Lower leg skin (tissue), 4 donors: ENCODE measurements at regions not wholly inside any gene's neighbourhood (a gene's known extent, or its start where the extent isn't known, plus 50 kb on each side); places are given as distances from the start of the nearest gene placed in this dataset.

Source experiments
- DNase-seq, 2 donors: peaks; one replicate each; pipeline ENCODE4 v3.0.0-alpha.2; 2019; ENCODE audit warnings: low spot score in 2 of 2
- H3K4me3 ChIP-seq: fragments of 200-600 bp; sonication (generic); 2 replicates; pipeline ENCODE4 v1.5.1; 2017; ENCODE audit warnings: mild to moderate bottlenecking, low read depth; ENCODE audit not compliant: poor library complexity, severe bottlenecking
- POLR2A ChIP-seq, 2 donors: fragments of 450-650 bp; IDR thresholded peaks; one replicate each; pipeline ENCODE4 v1.6.1; 2016 to 2017; ENCODE audit warnings: antibody characterized with exemption in 2 of 2, mild to moderate bottlenecking in 1 of 2, moderate library complexity in 1 of 2
- WGBS, 2 donors: methylation state at CpG; one replicate each; pipeline ENCODE4 v1.1.5; 2018; 5-methylcytosine and 5-hydroxymethylcytosine counted together
- intact Hi-C: fragments of 100-400 bp; cut with DNase I; formaldehyde crosslinking; loops from one replicate; pipeline ENCODE4 v1.15.0; 2023; ENCODE audit warnings: low total_unique reads
- TF ChIP-seq, protein P1 (sequence below), 3 donors: fragments of 450-650 bp; IDR thresholded peaks; one replicate each; pipeline ENCODE4 v1.5.1; 2016; ENCODE audit warnings: antibody characterized with exemption in 3 of 3, mild to moderate bottlenecking in 3 of 3, moderate library complexity in 2 of 3

DNA sequence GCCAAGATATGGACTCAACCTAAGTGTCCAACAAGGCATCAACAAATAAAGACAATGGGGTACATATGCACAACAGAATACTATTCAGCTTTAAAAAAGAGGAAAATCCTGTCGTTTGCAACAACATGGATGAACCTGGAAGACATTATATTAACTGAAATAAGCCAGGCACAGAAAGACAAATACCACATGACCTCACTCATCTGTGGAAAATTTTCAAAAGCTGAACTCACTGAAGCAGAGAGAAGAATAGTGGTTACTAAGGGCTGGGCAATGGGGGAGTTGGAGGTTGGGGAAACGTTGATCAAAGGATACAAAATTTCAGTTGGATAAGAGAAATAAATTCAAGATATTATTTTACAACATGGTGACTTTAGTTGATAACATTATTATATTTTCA is 221.4 kb upstream of the PITRM1 start:
- no peak overlapping the region for H3K4me3 ChIP-seq
- DNase-seq: no peak
- WGBS, 2 donors: 60 to 67% methylated on average over 2 of the region's 2 CpGs
- intact Hi-C loops: no loop called here
- TF ChIP-seq POLR2A (IDR thresholded peaks at IDR 0.05): no peak
- TF ChIP-seq, protein P1, sequence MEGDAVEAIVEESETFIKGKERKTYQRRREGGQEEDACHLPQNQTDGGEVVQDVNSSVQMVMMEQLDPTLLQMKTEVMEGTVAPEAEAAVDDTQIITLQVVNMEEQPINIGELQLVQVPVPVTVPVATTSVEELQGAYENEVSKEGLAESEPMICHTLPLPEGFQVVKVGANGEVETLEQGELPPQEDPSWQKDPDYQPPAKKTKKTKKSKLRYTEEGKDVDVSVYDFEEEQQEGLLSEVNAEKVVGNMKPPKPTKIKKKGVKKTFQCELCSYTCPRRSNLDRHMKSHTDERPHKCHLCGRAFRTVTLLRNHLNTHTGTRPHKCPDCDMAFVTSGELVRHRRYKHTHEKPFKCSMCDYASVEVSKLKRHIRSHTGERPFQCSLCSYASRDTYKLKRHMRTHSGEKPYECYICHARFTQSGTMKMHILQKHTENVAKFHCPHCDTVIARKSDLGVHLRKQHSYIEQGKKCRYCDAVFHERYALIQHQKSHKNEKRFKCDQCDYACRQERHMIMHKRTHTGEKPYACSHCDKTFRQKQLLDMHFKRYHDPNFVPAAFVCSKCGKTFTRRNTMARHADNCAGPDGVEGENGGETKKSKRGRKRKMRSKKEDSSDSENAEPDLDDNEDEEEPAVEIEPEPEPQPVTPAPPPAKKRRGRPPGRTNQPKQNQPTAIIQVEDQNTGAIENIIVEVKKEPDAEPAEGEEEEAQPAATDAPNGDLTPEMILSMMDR (IDR thresholded peaks at IDR 0.05): no peak

DNA sequence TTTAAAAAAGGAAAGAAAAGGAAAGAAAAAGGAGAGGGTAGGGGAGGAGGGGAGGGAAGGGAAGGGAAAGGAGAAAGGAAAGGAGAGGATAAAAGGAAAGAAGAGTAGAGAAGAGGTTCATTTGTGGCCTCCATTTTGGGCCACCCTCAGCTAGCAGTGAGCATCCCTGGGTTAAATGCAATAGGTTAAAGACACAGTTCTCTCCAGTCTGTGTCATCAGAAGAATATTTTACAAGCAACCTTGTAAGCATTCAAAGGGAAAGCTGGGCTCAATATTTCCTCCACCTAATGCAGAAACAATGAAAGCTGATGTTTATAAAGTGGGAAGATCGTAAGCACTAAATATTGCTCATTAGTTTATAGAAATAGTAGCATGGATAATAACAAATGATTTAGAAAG is 219.1 kb upstream of the PITRM1 start:
- TF ChIP-seq POLR2A (IDR thresholded peaks at IDR 0.05): no peak
- TF ChIP-seq, protein P1 (IDR thresholded peaks at IDR 0.05): no peak
- intact Hi-C loops: no loop called here
- DNase-seq: no peak
- WGBS, 2 donors: 87 to 91% methylated on average over 1 of the region's 1 CpG
- H3K4me3 ChIP-seq: no peak overlapping the region

DNA sequence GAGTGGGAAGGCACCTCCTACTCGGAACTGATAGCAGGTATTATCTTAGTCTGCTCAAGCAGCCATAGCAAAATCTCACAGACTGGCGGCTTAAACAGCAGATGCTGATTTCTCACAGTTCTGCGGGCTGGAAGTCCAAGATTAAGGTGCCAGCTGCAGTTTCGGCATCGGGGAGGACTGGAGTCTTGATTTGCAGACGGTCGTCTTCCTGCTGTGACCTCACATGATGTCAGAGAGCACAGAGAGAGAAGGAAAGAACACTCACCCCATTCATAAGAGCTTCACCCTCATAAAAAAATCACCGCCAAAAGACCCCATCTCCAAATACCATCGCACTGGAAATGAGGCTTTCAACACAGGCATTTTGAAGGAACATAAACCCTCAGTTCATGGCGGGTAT is 216.5 kb upstream of the PITRM1 start:
- DNase-seq: no peak
- intact Hi-C loops: no loop called here

DNA sequence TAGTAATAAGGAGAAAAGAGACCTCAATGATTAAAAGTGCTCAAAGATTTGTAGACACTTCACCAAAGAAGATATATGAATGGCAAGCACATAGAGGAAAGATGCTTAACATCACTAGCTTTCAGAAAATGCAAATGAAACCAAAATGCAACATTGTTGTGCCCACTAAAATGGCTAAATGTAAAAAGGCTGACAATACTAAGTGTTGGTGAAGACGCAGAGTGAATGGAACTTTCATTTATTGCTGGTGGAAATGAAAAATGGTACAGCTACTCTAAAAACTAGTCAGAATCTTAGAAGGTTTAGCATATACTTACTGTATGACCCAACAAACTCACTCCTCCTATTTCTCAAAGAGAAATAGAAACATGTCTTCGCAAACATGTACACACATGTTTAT is 212.9 kb upstream of the PITRM1 start:
- no peak for DNase-seq
- no peak overlapping the region for H3K4me3 ChIP-seq
- 96 to 99% methylated on average over 2 of the region's 2 CpGs for WGBS, 2 donors
- TF ChIP-seq, protein P1 (IDR thresholded peaks at IDR 0.05): no peak
- TF ChIP-seq POLR2A (IDR thresholded peaks at IDR 0.05): no peak
- intact Hi-C loops: no loop called here

More for the DNA sequence above, 216.5 kb upstream of the PITRM1 start:
- TF ChIP-seq, protein P1 (IDR thresholded peaks at IDR 0.05): no peak
- no peak for TF ChIP-seq POLR2A (IDR thresholded peaks at IDR 0.05)
- no peak overlapping the region for H3K4me3 ChIP-seq
- WGBS, 2 donors: 75 to 83% methylated on average over 10 of the region's 10 CpGs

DNA sequence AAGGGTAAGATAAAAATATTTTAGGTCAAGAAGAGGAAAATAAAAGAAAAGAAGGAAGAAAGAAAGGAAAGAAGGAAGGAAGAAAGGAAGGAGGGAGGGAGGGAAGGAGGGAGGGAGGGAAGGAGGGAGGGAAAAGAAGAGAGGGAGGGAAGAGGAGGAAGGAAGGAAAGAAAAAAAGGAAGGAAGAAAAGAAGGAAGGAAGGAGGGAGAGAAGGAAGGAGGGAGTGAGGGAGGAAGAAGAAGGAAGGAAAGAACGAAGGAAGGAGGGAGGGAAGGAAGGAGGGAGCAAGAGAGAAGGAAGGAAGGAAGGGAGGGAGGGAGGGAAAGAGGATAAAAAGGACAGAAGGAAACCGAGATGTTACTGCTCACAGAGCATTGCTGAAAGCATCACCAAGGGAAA is 209.5 kb upstream of the PITRM1 start:
- intact Hi-C loops: no loop called here
- H3K4me3 ChIP-seq: no peak overlapping the region
- 77 to 90% methylated on average over 2 of the region's 2 CpGs for WGBS, 2 donors
- DNase-seq: no peak
- TF ChIP-seq, protein P1 (IDR thresholded peaks at IDR 0.05): no peak
- TF ChIP-seq POLR2A (IDR thresholded peaks at IDR 0.05): no peak

DNA sequence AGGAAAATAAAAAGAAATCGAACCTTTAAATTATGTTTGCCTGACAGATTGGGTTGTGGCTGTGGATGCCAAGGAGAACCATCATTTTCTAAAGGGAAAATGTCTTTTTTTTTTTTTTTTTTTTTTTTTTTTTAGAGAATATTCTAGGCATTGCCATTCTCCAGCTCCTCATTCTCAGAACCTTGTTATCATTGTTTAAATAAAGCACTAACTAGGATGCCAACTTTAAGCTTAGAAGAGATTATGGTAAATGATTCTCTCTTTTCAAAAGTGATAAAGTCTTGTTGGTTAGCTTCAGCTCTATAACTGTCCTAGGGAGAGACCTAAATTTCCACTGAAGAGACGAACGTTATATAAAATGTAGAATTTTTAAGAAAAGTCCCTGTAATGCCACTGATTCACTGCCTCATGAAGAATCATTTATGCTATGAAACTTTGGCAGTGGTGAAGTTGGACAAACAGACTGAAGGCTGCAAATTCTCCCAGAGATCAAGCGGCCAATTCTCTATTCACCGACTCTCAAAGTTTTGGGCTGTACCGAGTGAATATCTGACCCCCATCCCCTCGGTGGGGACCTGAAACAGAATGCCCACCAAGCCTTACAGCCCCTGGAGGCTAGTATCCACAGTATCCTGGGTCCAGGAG is 207.9 kb upstream of the PITRM1 start:
- WGBS, 2 donors: 92 to 94% methylated on average over 7 of the region's 7 CpGs
- intact Hi-C loops: no loop called here
- H3K4me3 ChIP-seq: no peak overlapping the region
- no peak for TF ChIP-seq POLR2A (IDR thresholded peaks at IDR 0.05)
- TF ChIP-seq, protein P1 (IDR thresholded peaks at IDR 0.05): no peak
- DNase-seq: no peak
